ENCODE measurements at regions not wholly inside any gene's neighbourhood (a gene's known extent, or its start where the extent isn't known, plus 50 kb on each side); places are given as distances from the start of the nearest gene placed in this dataset.
A peak's percentile ranks its signal among the peaks of the same experiment; 100 is the strongest.

- dilution Hi-C loops (cut with HindIII; ENCODE audit: low sequenced_read_pairs, unreplicated experiment) (no loop called here), in situ Hi-C loops (cut with MboI; ENCODE audit: low sequenced_read_pairs) (no loop called here), intact Hi-C loops (cut with micrococcal nuclease) (no loop called here)
- no peak overlapping the region for H3K9ac ChIP-seq (ENCODE audit: low read depth, low read length)
- no peak overlapping the region for H2AK5ac ChIP-seq (ENCODE audit: low read depth, low read length)
- H3K23ac ChIP-seq (ENCODE audit: low read depth, low read length): no peak overlapping the region
- H3K79me1 ChIP-seq (ENCODE audit: low read depth in 1 of 2, low read length in 2 of 2): no peaks in the 10 kb centered on the region
- no peak overlapping the region for H2AK9ac ChIP-seq (replicated peaks; ENCODE audit: low read depth, low read length, poor library complexity)
- H4K20me1 ChIP-seq (ENCODE audit: insufficient read depth, low read length): no peaks in the 10 kb centered on the region
- H4K91ac ChIP-seq (ENCODE audit: insufficient read depth, low read depth, low read length): no peak overlapping the region
- no peak overlapping the region for H3K4me3 ChIP-seq (ENCODE audit: insufficient read depth, low read depth, low read length)
- CTCF ChIA-PET: interaction anchor here (0.6 kb wide), 1 partner anchor 1006 kb away, joined by 4 read pairs; no protein-coding TSS in a partner anchor
- no peaks in the 10 kb centered on the region for H3K4me1 ChIP-seq (ENCODE audit: control insufficient read depth, insufficient read depth, low read length)
- no peak overlapping the region for H4K5ac ChIP-seq (ENCODE audit: low read depth, low read length)
- no peaks in the 10 kb centered on the region for H3K9me3 ChIP-seq (ENCODE audit: control insufficient read depth, insufficient read depth, low read length)
- no peak overlapping the region for H3K56ac ChIP-seq (ENCODE audit: extremely low read depth, insufficient read depth, low read length)
- H3K14ac ChIP-seq (replicated peaks; ENCODE audit: low read depth, low read length): no peak overlapping the region
- no peak overlapping the region for H2BK5ac ChIP-seq (ENCODE audit: low read depth, low read length, poor library complexity, severe bottlenecking)
- ATAC-seq (ENCODE audit: low read depth) (peak; percentile 14; the same call in 1 of the 2 replicates), DNase-seq (peak; percentile 47)
- H3K9me1 ChIP-seq (ENCODE audit: insufficient read depth, low read length): no peaks in the 10 kb centered on the region
- WGBS, 2 experiments (ENCODE audit: extremely low coverage in 2 of 2, insufficient read length in 1 of 2): no CpG with 5 or more reads among the region's 3 CpGs
- H3K18ac ChIP-seq (ENCODE audit: low read depth, low read length): no peak overlapping the region
- H2BK120ac ChIP-seq (ENCODE audit: low read depth, low read length): no peak overlapping the region
- no peak overlapping the region for H3K27ac ChIP-seq (ENCODE audit: insufficient read depth, low read length)
- H2BK15ac ChIP-seq (ENCODE audit: low read depth, low read length): no peak overlapping the region
- BruUV-seq (replicated peaks): no TSS peak
- TF ChIP-seq MAZ (IDR thresholded peaks at IDR 0.05; ENCODE audit: borderline replicate concordance, low read depth, low read length) (no peak), USF2 (IDR thresholded peaks at IDR 0.05; ENCODE audit: low read depth, low read length) (no peak), RFX5 (IDR thresholded peaks at IDR 0.05; ENCODE audit: low read depth, low read length) (no peak), CHD1 (IDR thresholded peaks at IDR 0.05; ENCODE audit: low read depth, low read length) (no peak), CEBPB (IDR thresholded peaks at IDR 0.05; ENCODE audit: low read depth, low read length) (no peak), RAD21 (IDR thresholded peaks at IDR 0.05; ENCODE audit: low read length) (no peak), SMC3 (IDR thresholded peaks at IDR 0.05; ENCODE audit: low read depth, low read length) (no peak), CTCF (conservative IDR thresholded peaks at IDR 0.05; ENCODE audit: low read depth, low read length) (no peak), BHLHE40 (IDR thresholded peaks at IDR 0.05; ENCODE audit: low read depth, low read length) (no peak), NFE2L2 (IDR thresholded peaks at IDR 0.05; ENCODE audit: low read depth, low read length) (no peak), FOS (IDR thresholded peaks at IDR 0.05; ENCODE audit: low read depth, low read length) (no peak), POLR2A (IDR thresholded peaks at IDR 0.05; ENCODE audit: low read depth, low read length) (no peak), RCOR1 (IDR thresholded peaks at IDR 0.05; ENCODE audit: insufficient replicate concordance, low read length) (no peak)
- H4K8ac ChIP-seq (ENCODE audit: low read depth in 2 of 2, low read length in 2 of 2): no peak overlapping the region
- POLR2A ChIA-PET (ENCODE audit: unreplicated experiment): no interaction called here
- no peak overlapping the region for H3K4ac ChIP-seq (ENCODE audit: low read depth, low read length)
- no peak overlapping the region for H2AFZ ChIP-seq (replicated peaks; ENCODE audit: low read length, poor library complexity)
- H3K27me3 ChIP-seq (ENCODE audit: control insufficient read depth, insufficient read depth, low read length): no peaks in the 10 kb centered on the region
- H3K36me3 ChIP-seq (ENCODE audit: control insufficient read depth, insufficient read depth, low read length): no peaks in the 10 kb centered on the region
- H3K4me2 ChIP-seq (ENCODE audit: low read depth, low read length): peak overlapping the region; percentile 58; the same call in 1 of the 2 replicates
- H2BK20ac ChIP-seq (ENCODE audit: low read depth, low read length): no peak overlapping the region
Measured at GRCh38 chr7:115499956-115500355, 530.6 kb downstream of the TFEC start.
